ENCODE measurements at regions not wholly inside any gene's neighbourhood (a gene's known extent, or its start where the extent isn't known, plus 50 kb on each side); places are given as distances from the start of the nearest gene placed in this dataset.

DNA sequence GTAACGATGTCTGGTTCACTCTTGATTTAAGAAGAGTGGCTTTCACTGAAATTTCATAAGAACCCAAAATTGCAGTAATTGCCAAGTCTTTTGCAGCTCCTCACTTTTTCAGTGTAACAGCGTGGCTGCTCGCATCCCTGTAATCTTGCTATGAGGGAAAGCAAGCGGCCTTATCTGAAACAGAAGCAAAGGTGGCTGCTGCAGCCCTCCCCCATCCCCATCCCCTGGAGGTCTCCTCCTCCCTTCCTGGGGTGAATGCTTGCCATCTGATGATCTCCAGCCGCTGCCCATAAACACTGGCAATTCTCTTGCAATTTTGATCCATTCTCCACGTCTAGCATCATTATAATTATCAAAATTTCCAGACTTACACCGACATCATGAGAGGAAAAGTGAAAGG is 182.5 kb upstream of the ASIC2 start:
- H3K36me3 ChIP-seq, result no peaks in the 10 kb centered on the region
- no peak for DNase-seq (ENCODE audit: low spot score in 2 of 2)
- no peaks in the 10 kb centered on the region for H3K9me3 ChIP-seq
- TF ChIP-seq CTCF (IDR thresholded peaks at IDR 0.05) (no peak), EP300 (IDR thresholded peaks at IDR 0.05) (no peak), POLR2A (IDR thresholded peaks at IDR 0.05) (no peak)
- H3K4me3 ChIP-seq, result no peak overlapping the region
- H3K4me1 ChIP-seq, result no peaks in the 10 kb centered on the region
- H3K27me3 ChIP-seq, result no peaks in the 10 kb centered on the region
- H3K27ac ChIP-seq, result no peak overlapping the region
- WGBS, 2 donors, result 49 to 53% methylated on average over 7 of the region's 7 CpGs

DNA sequence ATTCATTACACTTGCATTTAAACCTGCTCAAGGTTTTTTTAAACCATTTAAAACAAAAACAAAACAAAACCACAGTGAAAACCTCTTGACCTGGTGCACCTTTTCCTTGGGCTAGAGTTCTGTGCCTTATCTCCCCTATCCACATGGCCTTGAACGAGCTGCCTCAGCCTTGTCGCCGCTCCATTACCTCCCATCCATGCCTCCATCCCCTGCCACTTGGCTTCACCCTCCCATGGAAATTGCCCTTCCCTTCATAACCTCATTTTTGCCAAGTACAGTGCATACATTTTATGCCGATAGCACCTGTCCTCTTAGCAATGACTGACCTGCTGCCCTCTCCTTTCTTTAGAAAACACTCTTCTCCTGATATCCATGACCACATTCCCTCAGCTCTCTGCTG is 188.6 kb upstream of the ASIC2 start:
- H3K4me3 ChIP-seq, result no peak overlapping the region
- no peaks in the 10 kb centered on the region for H3K27me3 ChIP-seq
- no peaks in the 10 kb centered on the region for H3K4me1 ChIP-seq
- no peak for DNase-seq (ENCODE audit: low spot score in 2 of 2)
- no peaks in the 10 kb centered on the region for H3K36me3 ChIP-seq
- TF ChIP-seq EP300 (IDR thresholded peaks at IDR 0.05) (no peak), CTCF (IDR thresholded peaks at IDR 0.05) (no peak), POLR2A (IDR thresholded peaks at IDR 0.05) (no peak)
- H3K27ac ChIP-seq, result no peak overlapping the region
- 87 to 92% methylated on average over 4 of the region's 4 CpGs for WGBS, 2 donors
- no peaks in the 10 kb centered on the region for H3K9me3 ChIP-seq

DNA sequence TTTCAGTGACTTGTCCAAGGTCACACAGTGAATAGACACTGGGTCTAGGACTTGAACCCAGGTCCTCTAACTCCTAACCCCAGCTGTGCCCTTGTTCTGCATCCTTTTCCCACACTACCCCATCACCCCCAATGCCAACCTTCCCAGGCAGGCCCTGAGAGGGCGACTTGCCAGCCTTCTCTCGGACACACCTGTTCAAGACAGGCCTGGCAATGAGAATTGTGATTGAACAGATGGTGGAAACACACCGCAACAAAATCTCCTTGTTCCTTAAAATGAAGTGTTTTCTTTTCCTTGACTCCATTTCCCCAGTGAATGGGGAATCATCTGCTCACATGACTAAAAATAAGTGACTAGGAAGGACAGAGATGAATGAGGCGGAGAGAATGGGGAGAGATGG is 189.5 kb upstream of the ASIC2 start:
- no peak for DNase-seq (ENCODE audit: low spot score in 2 of 2)
- TF ChIP-seq CTCF (IDR thresholded peaks at IDR 0.05) (no peak), EP300 (IDR thresholded peaks at IDR 0.05) (no peak), POLR2A (IDR thresholded peaks at IDR 0.05) (no peak)
- Histone ChIP-seq H3K27ac (no peak overlapping the region), H3K9me3 (no peaks in the 10 kb centered on the region), H3K4me3 (no peak overlapping the region), H3K4me1 (no peaks in the 10 kb centered on the region), H3K27me3 (no peaks in the 10 kb centered on the region), H3K36me3 (no peaks in the 10 kb centered on the region)
- WGBS, 2 donors, result 81 to 84% methylated on average over 4 of the region's 4 CpGs

- no peak for DNase-seq (ENCODE audit: low spot score in 2 of 2)
- whole genome bisulfite sequencing, 2 donors, result 87 to 90% methylated on average over 2 of the region's 2 CpGs
- no peak overlapping the region for H3K27ac ChIP-seq
Measured at GRCh38 chr17:33484559-33484958, 191.5 kb upstream of the ASIC2 start.

More at GRCh38 chr17:33484559-33484958, 191.5 kb upstream of the ASIC2 start:
- Histone ChIP-seq H3K4me3 (no peak overlapping the region), H3K36me3 (no peaks in the 10 kb centered on the region), H3K27me3 (no peaks in the 10 kb centered on the region), H3K4me1 (no peaks in the 10 kb centered on the region), H3K9me3 (no peaks in the 10 kb centered on the region)
- no peak for TF ChIP-seq EP300 (IDR thresholded peaks at IDR 0.05)
- TF ChIP-seq POLR2A (IDR thresholded peaks at IDR 0.05), result no peak
- no peak for TF ChIP-seq CTCF (IDR thresholded peaks at IDR 0.05)
